ENCODE measurements at regions not wholly inside any gene's neighbourhood (a gene's known extent, or its start where the extent isn't known, plus 50 kb on each side); places are given as distances from the start of the nearest gene placed in this dataset.

DNA sequence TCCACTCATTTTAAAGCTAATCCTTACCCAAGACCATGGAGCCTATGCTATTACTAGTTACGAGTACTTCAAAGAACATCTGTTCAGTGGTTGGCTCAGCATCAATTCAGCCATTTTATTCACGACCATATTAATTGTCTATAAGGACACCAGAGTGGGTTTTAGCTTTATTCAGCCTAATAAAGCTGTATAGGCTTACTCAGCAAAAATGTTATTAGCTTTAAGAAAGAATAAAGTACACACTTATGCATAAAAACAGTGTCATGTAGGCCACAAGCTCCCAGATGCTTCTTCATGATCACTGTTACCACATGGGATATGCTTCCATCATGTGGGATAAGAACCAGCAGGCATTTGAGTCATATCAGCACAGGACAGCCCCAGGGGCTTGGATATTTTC, 87.4 kb upstream of the GPR149 start:
- ChIA-PET POLR2A (no interaction called here), CTCF (no interaction called here)
- H3K4me3 ChIP-seq (ENCODE audit: low read depth, low read length): no peak overlapping the region
- DNase-seq (ENCODE audit: low read depth): no peak
- no peaks in the 10 kb centered on the region for H3K36me3 ChIP-seq (ENCODE audit: control insufficient read depth, insufficient read depth, low read length)
- H3K27me3 ChIP-seq (ENCODE audit: control insufficient read depth, insufficient read depth, low read length): no peaks in the 10 kb centered on the region
- TF ChIP-seq, protein P1, sequence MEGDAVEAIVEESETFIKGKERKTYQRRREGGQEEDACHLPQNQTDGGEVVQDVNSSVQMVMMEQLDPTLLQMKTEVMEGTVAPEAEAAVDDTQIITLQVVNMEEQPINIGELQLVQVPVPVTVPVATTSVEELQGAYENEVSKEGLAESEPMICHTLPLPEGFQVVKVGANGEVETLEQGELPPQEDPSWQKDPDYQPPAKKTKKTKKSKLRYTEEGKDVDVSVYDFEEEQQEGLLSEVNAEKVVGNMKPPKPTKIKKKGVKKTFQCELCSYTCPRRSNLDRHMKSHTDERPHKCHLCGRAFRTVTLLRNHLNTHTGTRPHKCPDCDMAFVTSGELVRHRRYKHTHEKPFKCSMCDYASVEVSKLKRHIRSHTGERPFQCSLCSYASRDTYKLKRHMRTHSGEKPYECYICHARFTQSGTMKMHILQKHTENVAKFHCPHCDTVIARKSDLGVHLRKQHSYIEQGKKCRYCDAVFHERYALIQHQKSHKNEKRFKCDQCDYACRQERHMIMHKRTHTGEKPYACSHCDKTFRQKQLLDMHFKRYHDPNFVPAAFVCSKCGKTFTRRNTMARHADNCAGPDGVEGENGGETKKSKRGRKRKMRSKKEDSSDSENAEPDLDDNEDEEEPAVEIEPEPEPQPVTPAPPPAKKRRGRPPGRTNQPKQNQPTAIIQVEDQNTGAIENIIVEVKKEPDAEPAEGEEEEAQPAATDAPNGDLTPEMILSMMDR (IDR thresholded peaks at IDR 0.05; ENCODE audit: insufficient read depth, low read depth, low read length): no peak

DNA sequence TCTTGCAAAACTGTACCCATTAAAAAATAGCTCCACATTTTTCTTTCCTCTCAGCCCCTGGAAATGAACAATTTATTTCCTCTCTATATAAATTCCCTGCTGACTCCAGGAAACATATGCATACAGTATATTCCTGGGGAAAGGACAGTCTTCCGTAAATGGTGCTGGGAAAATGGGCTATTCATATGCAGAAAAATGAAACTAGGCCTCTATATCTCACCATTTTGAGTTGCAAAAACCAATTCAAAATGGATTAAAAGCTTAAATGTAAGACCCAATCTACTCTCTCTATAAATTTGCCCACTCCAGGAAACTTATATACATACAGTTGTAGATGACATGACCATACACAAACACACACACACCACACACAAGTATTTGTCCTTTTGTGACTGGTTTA, 85.9 kb upstream of the GPR149 start:
- H3K27me3 ChIP-seq (ENCODE audit: control insufficient read depth, insufficient read depth, low read length): no peaks in the 10 kb centered on the region
- no peak for DNase-seq (ENCODE audit: low read depth)
- H3K36me3 ChIP-seq (ENCODE audit: control insufficient read depth, insufficient read depth, low read length): no peaks in the 10 kb centered on the region
- ChIA-PET POLR2A (no interaction called here), CTCF (no interaction called here)
- TF ChIP-seq, protein P1 (IDR thresholded peaks at IDR 0.05; ENCODE audit: insufficient read depth, low read depth, low read length): no peak
- no peak overlapping the region for H3K4me3 ChIP-seq (ENCODE audit: low read depth, low read length)

DNA sequence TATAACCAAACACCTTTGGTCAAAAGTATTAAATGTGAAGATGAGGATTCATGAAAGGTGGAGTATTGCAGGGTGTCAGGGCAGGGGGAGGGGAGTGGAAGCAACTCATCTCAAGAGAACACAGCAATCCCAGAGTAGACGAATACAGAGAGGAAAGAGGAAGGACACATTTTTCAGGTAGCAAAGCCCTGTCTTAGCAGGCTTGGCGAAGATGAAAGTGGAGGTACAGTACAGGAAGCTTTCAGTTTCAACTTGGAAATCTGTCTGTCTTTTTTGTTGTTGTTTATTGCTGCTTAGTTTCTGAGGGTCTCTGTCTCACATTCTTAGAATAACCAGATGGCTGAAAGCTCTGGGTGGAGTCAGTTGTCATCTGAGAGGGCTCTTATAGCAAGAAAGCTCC, 80.8 kb upstream of the GPR149 start:
- H3K4me3 ChIP-seq (ENCODE audit: low read depth, low read length): no peak overlapping the region
- H3K36me3 ChIP-seq (ENCODE audit: control insufficient read depth, insufficient read depth, low read length): no peaks in the 10 kb centered on the region
- no peak for DNase-seq (ENCODE audit: low read depth)
- no peaks in the 10 kb centered on the region for H3K27me3 ChIP-seq (ENCODE audit: control insufficient read depth, insufficient read depth, low read length)
- TF ChIP-seq, protein P1 (IDR thresholded peaks at IDR 0.05; ENCODE audit: insufficient read depth, low read depth, low read length): no peak
- POLR2A ChIA-PET: no interaction called here
- CTCF ChIA-PET: no interaction called here

DNA sequence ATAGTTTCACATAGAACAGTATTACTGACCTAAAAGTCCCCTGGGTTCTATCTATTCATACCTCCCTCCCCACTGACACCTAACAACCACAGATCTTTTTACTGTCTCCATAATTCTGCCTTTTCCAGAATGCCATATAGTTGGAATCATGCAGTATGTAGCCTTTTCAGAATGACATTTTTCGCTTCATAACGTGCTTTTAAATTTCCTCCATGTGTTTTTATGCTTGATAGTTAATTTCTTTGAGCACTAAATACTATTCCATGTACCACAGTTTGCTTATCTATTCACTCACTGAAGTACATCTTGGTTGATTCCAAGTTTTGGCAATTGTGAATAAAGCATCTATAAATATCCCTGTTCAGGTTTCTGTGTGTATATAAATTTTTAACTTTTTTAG, 77.7 kb upstream of the GPR149 start:
- POLR2A ChIA-PET: no interaction called here
- TF ChIP-seq, protein P1 (IDR thresholded peaks at IDR 0.05; ENCODE audit: insufficient read depth, low read depth, low read length): no peak
- DNase-seq (ENCODE audit: low read depth): no peak
- H3K27me3 ChIP-seq (ENCODE audit: control insufficient read depth, insufficient read depth, low read length): no peaks in the 10 kb centered on the region
- H3K4me3 ChIP-seq (ENCODE audit: low read depth, low read length): no peak overlapping the region
- CTCF ChIA-PET: no interaction called here
- H3K36me3 ChIP-seq (ENCODE audit: control insufficient read depth, insufficient read depth, low read length): no peaks in the 10 kb centered on the region

DNA sequence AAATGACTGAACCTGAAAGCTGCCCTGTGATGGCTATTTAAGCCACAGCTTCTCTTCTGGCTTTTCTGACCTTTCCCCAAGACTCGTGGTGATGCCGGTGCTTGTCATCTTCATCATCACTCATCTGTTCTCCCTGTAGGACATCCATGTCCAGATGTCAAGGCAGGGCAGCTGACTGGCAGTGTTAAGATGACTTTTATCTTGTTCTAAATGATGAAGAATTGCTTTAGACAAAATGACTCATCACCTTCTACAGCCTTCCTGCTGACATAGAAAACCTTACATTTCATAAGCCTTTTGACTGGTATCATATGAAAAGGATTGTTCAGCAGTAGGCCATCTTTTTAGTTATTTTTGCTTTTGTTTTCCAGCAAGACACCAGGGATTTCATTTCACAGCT, 67.0 kb upstream of the GPR149 start:
- Histone ChIP-seq H3K4me3 (ENCODE audit: low read depth, low read length) (no peak overlapping the region), H3K27me3 (ENCODE audit: control insufficient read depth, insufficient read depth, low read length) (no peaks in the 10 kb centered on the region), H3K36me3 (ENCODE audit: control insufficient read depth, insufficient read depth, low read length) (no peaks in the 10 kb centered on the region)
- CTCF ChIA-PET: no interaction called here
- TF ChIP-seq, protein P1 (IDR thresholded peaks at IDR 0.05; ENCODE audit: insufficient read depth, low read depth, low read length): no peak
- DNase-seq (ENCODE audit: low read depth): no peak
- POLR2A ChIA-PET: no interaction called here

Data from BJ (cell line).